Stimulated activated CD8-positive, alpha-beta memory T cell treated with anti-CD3 and anti-CD28 coated beads, Interleukin-4, amount 100 ng/mL, for 4 hours (primary cell): ENCODE measurements at regions not wholly inside any gene's neighbourhood (a gene's known extent, or its start where the extent isn't known, plus 50 kb on each side); places are given as distances from the start of the nearest gene placed in this dataset.
"Not testable (repeated sequence)": the region's sequence is repeated elsewhere in the genome, so short reads cannot be mapped to it uniquely, and the experiment has no call there.

ENCODE experiments used
- DNase-seq, 2 donors: peaks; one replicate each; pipeline ENCODE4 v3.0.0-alpha.2; 2020; ENCODE audit warnings: low read depth in 2 of 2, low spot score in 1 of 2

DNA sequence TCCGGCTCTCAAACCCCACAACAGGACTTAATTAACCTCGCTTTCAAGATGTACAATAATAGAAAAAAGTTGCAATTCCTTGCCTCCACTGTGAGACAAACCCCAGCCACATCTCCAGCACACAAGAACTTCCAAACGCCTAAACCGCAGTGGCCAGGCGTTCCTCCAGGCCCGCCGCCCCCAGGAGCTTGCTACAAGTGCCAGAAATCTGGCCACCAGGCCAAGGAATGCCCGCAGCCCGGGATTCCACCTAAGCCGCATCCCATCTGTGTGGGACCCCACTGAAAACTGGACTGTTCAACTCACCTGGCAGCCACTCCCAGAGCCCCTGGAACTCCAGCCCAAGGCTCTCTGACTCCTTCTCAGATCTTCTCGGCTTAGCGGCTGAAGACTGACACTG is 262.5 kb downstream of the SMARCA2 start:
- not testable (repeated sequence) for DNase-seq

- not testable (repeated sequence) for DNase-seq
Measured at GRCh38 chr9:2279138-2279537, 264.0 kb downstream of the SMARCA2 start.

DNA sequence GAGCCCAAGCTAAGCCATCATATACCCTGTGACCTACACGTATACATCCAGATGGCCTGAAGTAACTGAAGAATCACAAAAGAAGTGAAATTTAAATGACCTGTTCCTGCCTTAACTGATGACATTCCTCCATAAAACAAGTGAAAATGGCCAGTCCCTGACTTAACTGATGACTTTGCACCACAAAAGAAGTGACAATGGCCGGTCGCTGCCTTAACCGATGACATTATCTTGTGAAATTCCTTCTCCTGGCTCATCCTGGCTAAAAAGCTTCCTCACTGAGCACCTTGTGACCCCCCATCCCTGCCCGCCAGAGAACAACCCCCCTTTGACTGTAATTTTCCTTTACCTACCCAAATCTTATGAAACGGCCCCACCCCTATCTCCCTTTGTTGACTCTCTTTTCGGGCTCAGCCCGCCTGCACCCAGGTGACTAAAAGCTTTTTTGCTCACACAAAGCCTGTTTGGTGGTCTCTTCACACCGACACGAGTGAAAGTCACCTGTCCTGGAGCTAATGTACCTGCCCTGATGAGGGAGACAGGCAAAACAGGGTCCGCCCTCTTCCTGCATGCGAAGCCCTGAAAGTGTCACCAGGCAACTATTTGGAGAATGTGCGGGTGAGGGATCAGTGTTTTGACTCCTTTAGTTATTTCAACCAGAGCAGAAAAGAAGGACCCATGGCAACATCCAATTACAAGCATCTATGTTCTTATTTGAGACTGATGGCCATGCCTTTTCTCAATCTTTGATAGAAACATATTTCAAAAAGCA is 266.1 kb downstream of the SMARCA2 start:
- no peak for DNase-seq

- DNase-seq, result no peak
Measured at GRCh38 chr9:2281803-2282185, 266.6 kb downstream of the SMARCA2 start.

GRCh38 chr9:2284770-2285169 is 269.6 kb downstream of the SMARCA2 start:
- DNase-seq, result no peak

DNA sequence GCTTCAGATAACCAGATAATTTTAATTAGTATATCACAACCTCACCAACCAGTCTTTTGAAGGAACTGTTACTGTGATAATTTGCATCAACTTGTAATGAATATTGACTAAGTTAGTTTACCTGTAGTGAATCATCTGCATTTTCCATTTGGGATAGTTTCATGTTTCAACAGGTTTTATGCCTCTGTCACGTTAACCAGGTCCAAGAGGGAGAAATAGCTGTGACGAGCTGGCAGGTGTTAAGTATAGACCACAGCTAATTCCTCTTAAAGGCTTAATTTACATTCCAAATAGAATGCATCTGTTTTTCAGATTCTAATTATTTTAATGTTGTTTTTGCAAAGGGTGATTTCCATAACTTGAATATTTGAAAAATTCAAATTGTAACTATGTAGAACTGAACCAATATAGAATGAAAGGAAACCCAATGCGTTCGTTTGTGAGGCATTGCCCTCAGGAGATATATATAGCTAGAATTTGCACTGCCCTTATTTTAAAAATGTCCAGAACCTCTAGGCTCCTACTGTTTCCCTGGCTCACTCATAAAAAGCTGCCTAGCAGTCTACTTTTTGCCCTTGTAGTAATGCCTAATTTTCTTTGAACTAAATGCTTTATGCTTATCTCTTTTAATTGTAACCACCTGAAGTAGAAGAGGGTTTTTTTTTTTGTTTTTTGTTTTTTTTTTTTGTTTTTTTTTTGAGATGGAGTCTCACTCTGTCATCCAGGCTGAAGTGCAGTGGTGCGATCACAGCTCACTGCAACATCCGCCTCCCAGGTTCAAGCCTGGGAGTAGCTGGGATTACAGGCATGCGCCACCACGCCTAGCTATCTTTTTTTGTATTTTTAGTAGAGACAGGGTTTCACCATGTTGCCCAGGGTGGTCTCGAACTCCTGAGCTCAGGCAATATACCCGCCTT is 270.5 kb downstream of the SMARCA2 start:
- DNase-seq, result no peak

- DNase-seq, result no peak
Measured at GRCh38 chr9:2286333-2286705, 271.2 kb downstream of the SMARCA2 start.

- DNase-seq, result no peak
Measured at GRCh38 chr9:2286825-2287455, 271.8 kb downstream of the SMARCA2 start.

- DNase-seq, result no peak
Measured at GRCh38 chr9:2288309-2288708, 273.2 kb downstream of the SMARCA2 start.

- DNase-seq, result no peak
Measured at GRCh38 chr9:2289263-2289662, 274.1 kb downstream of the SMARCA2 start.

DNA sequence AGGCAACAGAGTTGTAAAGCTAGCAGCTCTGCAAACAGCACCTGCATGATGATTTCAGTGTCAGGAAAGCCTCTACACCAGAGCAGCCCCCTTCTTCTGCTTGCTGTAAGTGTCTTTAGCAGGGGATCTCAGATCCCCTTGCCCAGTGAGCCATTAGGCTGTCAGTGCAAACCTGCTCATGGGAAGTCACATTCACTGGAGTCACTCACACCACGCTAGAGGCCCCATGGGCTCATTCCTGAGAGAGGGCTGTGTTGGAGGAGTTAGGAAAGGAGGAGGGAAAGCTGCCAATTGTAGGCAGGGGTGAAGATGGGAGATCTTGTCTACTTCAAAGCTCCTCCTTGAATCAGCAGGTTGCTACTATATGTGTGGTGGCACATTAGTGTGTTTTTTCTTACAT is 275.2 kb downstream of the SMARCA2 start:
- no peak for DNase-seq

GRCh38 chr9:2291980-2292704 is 277.0 kb downstream of the SMARCA2 start:
- no peak for DNase-seq

- no peak for DNase-seq
Measured at GRCh38 chr9:2292733-2293132, 277.6 kb downstream of the SMARCA2 start.

DNA sequence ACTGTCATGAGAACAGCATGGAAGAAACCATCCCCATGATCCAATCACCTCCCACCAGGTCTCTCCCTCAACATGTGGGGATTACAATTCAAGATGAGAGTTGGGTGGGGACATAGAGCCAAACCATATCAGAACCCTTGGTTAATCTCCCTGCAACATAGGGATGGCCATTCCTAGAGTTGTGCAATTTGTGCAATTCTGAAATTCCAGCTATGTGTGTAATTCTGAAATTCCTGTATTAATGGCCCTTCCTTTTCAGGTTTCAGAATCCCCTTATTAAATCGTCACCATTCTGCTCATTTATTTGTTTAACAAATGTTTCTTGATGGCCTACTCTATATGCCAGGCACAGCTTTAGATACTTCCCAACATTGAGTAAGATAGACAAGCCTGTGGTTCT is 282.6 kb downstream of the SMARCA2 start:
- DNase-seq, result no peak

DNA sequence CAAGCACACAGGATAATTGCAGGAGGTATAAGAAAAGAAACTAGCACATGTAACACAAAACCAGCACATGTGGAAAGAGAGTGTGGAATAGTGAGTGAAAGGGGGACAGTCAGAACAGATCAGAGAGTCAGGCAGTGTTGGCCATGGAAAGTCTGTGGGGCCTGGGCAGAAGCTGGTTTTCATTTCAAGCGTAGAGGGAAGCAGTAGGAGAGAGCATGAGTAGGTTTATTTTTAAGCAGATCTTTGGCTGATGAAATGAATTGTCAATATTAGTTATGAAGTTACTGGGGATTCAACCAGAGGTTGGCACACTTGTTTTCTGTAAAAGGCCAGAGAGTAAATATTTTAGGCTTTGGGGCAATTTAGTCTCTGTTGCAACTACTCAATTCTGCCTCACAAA is 283.1 kb downstream of the SMARCA2 start:
- no peak for DNase-seq

DNA sequence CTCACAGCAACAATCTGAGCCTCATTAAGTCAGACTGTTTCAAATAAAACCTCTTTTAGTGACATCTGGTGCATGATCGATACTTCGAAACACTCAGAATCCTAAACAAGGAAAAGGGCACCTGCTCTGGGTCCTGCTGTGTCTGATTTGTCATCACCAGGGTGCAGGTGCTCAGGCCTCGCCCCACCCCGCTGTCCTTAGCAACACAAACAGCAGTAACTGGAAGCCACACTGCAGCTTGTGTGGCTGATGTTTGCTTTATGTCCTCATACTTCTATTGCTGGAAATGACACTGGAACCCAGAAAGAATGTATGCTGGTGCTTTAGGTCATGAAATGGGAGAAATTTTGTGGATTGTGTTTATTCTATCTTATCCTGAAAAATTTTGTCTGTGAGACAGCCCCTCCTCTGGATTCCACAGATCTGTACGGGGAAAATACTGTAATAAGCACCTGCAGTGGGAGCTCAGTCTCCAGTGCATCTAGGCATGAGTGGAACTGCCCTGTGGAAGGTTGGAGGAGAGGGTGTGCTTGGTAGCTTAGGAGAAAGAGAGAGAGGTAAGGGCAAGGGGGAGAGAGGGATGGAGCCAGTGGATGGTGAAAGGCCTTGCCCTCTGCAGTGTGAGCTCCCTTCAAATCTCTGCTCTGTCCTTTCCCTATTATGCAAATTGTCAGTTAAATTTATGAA is 284.2 kb downstream of the SMARCA2 start:
- no peak for DNase-seq

GRCh38 chr9:2299843-2300205 is 284.7 kb downstream of the SMARCA2 start:
- no peak for DNase-seq

DNA sequence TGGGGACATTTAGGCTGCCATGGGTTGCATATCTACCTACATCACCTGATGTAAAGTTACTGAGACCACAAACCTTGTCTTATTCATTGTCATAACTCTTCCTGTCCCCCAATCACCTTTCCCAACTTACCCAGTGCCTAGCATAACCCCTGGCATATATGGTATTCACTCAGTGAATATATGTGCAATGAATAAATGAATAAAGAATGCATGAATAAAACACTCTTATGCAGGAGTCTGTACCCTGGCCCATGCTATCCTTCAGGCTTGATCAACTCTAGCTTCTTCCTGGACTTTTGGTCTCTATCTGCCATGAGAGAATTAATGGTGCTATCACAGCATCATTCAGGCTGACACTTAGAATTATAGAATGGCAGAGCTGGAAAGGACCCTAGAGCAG is 285.2 kb downstream of the SMARCA2 start:
- no peak for DNase-seq

DNA sequence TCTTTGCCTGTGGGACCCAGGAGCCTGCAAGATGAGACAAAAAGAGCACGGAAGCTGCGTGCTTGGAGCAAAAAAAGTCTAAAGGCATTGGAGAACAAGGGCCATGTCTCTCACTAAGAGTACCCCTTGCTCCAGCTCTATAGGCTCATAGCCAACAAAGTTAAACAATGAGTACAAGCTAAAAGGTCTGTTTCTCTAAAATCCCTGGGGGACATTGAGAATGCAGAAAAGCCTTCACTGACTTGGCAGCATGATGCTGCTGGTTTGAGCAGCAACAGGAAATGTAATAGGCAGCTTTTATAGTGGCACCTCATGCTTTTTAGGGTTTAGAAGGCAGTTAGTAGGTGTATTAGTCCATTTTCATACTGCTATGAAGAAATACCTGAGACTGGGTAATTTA is 287.5 kb downstream of the SMARCA2 start:
- no peak for DNase-seq

DNA sequence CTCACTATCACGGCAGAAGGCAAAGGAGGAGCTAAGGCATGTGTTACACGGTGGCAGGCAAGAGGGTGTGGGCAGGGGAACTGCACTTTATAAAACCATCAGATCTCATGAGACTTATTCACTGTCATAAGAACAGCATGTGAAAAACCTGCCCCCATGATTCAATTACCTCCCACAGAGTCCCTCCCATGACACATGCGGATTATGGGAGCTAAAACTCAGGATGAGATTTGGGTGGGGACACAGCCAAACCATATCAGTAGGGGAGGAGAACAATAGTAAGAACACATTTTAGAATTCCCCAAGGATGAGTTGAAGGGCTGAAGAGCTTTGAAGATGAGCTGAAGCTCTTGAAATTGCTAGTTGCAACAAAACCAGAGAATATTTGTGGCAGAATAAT is 287.9 kb downstream of the SMARCA2 start:
- no peak for DNase-seq

GRCh38 chr9:2307480-2307879 is 292.3 kb downstream of the SMARCA2 start:
- DNase-seq, result no peak
